ENCODE measurements at regions not wholly inside any gene's neighbourhood (a gene's known extent, or its start where the extent isn't known, plus 50 kb on each side); places are given as distances from the start of the nearest gene placed in this dataset.

DNA sequence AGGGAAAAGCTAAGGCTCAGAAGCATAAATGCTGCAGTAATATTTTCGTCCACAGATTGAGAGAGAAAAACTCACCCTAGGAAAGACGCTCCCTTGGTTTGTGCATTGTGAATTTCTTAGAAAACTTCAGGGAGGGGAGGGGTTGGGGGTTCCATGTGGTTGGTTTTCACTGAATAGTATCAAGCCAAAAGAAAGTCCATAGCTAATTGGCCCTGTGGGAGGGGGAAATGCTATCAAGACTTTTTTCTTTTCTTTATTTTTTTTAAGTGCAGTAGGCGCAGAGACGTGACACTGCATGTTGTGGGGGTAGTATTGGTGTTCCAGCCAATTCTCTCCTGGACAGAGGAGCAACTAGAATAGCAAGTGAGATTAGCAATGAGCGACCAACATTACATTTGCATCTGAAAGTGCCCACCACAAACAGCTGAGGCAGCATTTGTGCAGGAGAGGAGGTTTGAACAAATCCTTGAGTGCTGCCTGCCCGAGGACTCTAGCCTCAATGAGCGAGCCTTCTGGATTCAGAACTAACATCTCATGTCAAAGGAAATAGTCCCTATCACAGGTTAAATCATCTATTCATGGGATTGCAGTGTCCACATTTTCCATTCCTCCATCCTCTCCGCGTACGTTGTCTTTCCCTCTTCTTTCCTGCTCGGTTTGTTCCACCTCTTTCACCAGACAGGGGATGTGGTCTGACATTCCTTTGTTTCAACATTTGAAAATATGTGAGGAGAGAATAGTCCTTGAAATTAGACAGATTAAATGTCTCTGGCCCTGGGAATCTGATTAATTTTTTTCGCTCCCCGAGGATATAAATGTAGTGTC lies 118.0 kb upstream of the MARK1 start:
- DNase-seq: no peak

DNA sequence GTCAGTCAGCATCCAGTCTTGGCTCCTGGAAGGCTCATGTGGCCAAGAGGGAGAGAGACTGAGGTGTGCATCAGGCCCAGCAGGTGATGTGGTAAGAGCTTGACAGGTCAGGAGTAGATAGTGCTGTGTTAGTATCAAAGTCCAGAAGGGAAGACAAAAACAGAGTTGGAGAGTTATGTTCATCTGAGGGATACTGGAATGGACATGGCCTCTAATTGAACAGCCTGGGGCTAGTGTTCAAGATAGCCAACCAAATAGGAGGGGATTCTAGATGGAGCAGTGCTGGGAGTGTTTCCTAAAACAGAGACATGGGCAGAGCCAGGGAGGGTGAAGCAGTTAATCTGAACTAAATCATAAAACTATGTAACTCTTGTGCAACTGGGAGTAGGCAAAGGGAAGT lies 120.7 kb upstream of the MARK1 start:
- no peak for DNase-seq

DNA sequence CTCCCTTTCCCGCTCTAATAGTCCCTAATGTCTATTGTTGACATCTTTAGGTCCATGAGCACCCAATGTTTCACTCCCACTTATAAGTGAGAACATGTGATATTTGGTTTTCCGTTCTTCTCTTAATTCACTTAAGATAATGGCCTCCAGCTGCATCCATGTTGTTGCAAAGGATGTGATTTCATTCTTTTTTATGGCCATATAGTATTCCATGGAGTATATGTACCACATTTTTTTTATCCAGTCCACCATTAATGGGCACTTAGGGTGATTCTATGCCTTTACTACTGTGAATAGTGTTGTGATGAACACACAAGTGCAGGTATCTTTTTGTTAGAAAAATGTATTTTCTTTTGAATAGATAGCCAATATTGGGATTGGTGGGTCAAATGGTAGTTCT lies 126.0 kb upstream of the RAB3GAP2 start:
- DNase-seq: no peak

DNA sequence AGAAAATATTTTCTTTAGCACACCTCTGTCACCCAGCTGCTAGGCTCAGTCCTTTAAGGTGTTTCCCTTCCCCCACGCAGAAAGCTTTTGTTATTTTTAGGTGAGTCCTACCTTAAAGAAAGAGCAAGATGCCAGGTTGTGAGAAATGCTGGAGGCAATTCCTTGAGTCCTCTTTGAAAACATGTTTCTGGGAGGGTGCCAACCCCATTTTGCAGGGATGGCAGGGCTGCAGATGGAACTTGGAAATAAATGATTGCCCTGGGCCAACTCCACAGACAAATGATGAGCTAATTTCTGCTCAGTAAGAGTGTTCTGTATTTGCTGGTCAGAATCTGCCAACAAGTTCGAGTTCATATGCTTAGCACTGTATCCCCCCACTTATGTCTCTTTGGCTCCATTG lies 119.2 kb upstream of the RAB3GAP2 start:
- DNase-seq: no peak

DNA sequence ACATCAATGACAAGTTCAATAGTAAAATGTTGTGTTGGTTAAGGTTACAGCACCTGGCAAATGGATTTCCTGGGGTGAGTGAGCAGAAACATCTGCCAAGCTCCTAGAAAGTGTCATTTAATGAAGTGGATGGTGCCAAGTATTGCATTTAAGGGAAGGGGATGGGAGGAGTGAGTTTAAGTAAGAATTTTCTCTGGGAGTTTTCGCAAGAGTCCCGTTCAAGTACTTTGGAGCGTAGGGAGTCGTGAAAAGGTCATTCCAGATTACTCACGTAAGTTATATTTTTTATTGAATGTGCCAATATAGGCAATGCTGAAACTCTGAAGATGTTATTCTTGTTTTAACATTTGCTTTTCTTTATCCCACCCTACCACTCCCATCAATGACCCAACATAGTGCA lies 117.4 kb upstream of the RAB3GAP2 start:
- DNase-seq: no peak

DNA sequence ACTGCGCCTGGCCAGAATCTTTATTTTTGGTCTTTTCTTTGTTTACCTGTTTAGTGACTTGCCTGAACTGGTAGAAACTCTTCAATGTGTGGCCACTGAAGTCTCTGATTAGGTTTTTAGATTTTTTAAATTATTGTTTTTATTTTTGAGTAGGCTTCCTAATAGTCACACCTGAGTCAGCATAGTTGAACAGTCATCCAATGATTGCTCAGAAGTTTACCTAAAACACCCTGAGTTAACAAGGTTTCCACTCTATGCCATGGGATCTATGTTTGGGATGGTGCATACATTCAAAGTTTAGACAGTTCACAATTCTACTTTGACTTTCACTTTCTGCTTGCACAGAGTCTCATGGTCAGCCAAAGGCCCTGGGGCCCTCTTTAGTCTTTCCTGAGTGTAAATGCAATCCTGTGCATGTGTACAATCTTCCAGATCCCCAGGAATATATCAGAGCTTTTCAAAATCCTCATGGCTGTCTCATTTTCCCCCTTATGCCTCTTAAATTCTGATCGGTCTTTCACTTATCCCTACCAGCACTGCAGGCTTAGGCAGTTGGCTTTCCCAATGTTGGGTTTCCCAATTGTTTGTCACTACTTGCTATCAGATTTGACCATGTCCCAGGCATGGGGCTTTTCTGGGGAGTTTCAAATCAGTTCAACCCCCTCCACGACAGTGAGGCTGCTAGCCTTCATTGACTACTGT lies 114.4 kb upstream of the RAB3GAP2 start:
- no peak for DNase-seq

DNA sequence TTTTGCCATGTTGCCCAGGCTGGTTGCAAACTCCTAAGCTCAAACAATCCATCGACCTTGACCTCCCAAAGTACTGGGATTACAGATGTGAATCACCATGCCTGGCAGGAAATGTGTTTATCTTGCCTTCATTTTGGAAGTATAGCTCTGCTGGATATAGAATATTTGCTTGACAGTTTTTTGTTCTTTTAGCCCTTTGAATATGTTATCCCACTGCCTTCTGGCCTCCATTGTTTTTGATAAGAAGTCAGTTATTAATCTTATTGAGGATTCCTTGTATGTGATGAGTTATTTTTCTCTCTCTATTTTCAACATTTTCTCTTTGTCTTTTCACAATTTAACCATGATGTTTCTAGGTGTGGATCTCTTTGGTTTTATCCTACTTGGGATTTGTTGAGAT lies 112.9 kb upstream of the RAB3GAP2 start:
- no peak for DNase-seq

DNA sequence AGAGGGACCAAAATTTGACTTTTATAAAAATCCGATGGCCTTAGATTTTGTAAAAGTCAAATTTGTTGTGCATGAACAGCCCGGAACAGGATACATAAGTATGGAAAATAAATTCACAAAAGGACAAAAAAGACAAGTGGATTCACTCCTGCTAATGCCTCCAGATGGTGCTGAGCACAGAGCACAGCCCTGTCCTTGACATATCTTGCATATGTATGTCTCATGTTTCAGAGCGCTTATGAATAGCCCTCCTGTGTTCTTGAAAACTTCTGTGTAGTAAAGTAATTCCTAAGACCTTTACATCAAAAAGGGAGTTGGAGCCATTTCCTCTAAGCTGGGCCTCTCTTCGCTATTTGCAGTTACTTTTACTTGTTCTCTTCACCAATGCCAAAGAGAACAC lies 110.7 kb upstream of the RAB3GAP2 start:
- DNase-seq: no peak

DNA sequence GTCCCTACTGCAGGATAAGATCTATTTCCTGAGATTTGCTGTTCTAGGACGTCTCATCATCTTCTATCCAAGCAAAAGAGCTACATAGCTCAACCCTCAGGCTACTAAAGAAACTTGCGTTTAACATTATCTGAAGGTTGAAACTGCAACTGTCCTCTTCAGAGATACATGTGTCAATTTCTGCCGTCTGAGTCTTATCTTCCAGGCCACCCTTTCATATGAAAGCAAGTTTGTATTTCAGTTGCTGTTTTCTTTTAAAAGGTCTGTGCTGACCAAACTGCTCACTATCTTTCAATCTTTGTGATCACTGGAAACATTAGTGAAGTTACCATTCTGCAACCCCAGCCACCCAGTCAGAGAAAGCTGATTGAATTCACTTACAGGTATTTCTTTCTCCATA lies 108.6 kb upstream of the RAB3GAP2 start:
- DNase-seq: no peak

DNA sequence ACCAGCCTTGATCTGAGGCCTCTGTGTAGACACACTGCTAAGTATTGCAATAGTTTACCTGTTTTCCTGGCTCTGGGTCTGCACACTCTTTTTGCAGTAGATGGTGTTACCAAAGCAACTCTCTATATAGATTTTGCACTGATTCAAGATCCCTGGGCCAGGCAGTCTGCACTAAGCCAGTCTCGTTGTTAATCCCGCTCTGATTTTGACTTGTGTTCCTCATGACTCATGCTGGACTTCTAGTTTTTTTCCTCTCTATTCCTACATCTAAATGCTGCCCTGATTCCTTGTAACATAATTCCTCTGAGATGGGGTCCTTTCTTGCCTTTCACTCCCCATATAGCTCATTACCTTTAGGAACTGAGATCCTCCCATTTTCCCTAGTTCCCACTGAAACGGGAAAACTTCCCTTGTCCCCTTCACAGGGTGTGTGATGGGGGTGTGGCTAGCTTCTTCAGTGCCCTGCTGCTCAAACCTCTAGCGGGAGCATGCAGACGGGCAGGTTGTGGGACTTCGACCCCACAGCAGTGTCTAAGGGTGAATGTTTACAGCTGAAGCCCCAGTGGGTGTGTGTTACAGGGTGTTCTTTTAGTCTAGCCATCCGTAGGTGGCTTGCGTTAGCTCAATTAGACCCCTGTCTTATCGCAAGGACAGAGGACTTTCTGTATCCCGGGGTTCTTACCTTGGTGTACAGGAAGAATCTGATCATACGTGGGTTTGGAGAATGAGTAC lies 106.5 kb upstream of the RAB3GAP2 start:
- DNase-seq: no peak

DNA sequence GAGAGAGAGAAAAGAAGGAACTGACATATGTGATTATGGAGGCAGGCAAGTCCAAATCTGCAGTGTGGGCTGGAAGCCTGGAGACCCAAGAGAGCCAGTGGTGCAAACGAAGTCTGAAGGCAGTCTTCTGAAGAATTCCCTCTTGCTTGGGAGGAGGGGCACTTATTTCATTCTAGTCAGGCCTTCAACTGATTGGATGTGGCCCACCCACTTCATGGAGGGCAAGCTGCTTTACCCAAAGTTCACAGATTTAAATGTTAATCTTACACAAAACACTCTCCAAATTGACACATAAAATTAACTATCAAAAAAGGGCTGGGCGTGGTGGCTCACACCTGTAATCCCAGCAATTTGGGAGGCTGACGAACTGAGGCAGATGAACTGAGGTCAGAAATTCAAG lies 103.5 kb upstream of the RAB3GAP2 start:
- no peak for DNase-seq

DNA sequence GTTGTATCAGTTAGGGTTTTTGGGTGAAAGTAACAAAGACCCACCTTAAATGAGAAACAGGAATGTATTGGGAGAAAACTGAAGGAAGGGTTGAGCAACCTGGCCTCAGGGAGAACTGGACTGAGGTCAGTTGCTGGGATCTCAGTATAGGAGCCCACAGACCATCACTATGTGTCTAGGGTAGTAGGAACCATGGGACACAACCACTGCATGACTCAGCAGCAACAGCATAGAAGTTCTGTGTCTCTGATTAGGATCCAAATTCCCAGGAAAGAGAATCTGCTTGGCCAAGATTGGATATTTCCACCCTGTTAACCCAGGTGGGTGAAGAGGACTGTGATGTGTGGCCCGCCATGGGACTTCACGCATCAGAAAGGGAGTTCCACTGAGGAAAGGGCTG lies 102.2 kb upstream of the RAB3GAP2 start:
- no peak for DNase-seq

DNA sequence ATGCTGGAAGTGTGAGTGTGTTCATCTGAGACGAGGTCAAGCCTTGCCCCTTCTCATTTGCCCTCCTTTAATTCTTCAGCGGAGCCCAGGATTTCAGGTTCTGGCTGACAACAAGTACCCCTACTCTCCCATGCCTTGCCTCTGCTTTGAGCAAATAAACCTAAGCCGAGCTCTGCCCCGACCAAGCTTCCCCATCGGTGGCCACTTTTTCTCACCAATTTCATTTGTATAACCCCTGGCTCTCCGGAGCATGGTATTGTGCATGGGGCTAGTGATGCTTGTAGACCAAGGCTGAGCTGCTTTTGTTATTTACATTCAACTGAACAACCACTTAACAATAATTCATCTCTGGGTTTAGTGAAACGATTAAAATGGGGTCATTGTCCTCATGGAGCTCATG lies 100.2 kb upstream of the RAB3GAP2 start:
- DNase-seq: no peak

DNA sequence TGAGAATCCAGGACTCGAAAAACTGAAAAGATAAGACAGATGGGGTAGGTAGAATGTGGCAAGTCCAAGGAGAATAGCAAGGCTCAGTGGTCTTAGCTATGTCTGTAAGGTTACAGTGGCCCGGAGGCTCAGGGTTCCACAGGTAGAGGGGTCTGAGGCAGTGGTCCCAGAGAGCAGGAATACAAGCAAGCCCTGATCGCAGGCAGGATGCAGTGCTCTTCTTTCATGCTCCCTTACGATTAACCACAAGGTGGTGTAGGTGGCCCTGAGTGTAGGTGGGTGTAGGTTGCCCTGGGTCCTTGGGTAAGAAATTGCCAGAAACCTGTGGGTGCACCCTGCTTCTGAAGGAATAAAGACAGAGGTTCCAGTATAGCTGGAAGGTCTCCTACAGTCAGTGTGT lies 99.1 kb upstream of the RAB3GAP2 start:
- no peak for DNase-seq

DNA sequence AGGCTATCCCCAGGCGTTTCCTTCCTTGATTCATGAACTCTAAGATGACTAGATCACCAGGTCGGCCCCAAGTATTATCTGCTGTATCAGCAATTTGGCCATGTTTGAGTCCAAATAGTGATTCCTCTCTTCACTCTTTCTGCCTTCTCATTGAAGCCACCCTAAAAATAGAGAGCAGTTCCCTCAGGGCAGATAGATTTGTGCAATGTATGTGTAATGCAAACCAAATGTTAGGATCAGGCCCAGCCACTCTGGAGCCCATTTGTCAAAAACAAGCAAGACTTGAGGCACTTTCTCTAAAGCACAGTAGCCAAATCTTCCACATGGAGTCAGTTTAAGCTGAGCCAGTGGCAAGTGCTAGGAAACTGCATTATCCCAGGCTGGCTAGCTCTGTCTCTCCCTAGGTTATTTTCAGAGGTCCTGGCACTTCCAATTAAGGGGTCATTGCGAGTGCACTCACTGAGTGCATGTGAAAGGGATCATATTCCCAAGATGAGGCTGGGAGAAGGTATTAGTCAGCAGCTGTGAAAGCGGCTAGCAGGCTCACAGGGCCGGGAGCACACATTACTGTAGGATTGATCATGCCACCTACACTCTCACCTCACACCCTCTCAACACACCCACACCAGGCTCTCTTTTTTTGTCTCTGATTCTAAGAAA lies 97.9 kb upstream of the RAB3GAP2 start:
- DNase-seq: no peak

DNA sequence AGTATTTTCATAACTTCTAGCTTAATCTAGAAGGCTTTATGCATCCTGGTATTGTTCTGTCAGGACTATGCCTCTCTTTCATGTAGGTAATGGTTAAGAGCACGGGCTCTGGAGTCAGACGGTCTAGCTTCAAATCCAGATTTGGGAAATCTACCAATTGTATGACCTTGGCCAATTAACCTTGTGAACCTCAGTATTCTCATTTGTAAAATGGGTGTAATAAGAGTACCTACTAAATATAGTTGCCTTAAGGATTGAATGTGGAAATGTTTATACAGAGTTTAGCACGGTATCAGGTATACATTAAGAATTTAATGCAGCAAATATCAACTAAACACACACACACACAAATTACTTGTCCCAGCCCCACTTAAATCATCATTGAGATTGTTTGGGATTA lies 97.3 kb upstream of the RAB3GAP2 start:
- DNase-seq: no peak

DNA sequence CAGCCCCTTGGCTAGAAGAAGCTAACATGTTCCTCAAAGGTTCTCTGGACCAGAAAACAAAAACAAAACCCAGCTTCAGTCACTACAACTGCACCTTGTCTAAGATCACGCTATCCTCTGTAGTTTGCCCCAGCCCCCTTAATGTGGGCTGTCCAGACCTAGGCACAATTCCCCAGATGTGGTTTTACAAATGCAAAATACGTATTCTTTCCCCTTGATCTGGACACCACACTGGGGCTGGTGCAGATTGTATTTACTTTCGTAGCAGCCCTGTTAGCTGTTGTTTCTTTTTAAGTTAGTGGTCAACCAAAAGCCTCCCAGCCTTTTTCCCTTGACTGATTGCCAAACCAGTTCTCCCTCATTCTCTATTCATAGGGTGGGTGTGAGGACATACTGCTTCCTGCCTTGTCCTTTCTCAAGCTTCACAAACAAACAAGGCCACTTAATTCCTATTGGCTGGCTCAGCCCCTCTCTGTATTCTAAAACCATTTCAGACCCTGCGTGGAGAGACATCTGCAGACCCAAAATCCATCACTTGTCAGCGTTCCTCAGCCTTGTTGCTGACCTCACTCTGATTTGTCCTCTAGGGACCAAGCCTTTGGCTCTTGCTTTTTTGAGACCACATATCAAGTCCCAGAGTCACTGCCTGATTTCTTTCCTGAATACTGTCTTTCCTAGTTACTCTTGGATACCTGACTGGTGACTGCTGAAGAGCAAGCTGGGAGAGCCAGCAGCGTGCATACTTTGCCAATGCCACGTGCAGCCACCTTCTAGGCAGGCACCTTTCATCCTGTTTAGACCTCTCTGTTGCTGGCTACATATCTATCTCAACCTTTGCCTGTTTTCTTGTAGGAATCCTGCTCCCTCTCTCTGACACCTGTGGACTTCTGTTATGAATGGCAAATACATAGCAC lies 96.4 kb upstream of the RAB3GAP2 start:
- DNase-seq: no peak

DNA sequence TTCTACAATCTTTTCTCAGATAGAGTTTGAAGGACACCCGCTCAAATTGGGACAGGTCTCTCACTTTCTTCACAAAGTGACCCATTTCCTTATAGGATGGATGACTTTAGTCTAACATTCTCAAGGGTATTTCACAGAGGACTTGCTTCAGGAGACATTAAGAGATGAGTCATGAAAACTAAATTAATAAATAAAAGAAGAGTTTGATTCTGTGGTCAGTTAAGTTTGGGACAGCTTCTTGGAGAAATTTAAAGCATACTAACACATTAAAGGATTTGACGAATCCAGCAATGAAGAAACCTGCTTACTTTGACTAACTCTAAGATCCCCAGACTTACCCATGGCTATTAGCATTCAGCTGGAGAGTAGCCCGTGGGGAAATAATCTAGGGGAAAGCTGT lies 95.6 kb upstream of the RAB3GAP2 start:
- DNase-seq: no peak

DNA sequence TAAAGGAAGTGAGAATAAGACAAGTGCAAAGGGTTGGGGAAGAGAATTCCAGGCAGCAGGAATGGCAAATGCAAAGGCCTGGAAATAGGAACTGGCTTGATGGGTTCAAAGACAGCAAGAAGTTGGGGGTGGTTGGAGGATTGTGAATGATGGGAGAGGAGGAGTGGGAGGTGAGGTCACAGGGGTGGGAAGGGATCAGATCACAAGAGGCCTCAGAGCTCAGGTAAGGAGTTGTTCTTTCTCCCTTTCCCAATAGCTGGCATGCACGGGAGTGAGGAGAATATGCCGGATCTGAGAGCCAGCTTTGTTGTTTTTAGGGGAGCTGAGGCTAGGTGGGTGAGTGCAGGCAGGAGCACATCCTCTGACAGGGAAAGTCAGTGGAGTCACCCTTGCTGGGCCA lies 94.0 kb upstream of the RAB3GAP2 start:
- no peak for DNase-seq

DNA sequence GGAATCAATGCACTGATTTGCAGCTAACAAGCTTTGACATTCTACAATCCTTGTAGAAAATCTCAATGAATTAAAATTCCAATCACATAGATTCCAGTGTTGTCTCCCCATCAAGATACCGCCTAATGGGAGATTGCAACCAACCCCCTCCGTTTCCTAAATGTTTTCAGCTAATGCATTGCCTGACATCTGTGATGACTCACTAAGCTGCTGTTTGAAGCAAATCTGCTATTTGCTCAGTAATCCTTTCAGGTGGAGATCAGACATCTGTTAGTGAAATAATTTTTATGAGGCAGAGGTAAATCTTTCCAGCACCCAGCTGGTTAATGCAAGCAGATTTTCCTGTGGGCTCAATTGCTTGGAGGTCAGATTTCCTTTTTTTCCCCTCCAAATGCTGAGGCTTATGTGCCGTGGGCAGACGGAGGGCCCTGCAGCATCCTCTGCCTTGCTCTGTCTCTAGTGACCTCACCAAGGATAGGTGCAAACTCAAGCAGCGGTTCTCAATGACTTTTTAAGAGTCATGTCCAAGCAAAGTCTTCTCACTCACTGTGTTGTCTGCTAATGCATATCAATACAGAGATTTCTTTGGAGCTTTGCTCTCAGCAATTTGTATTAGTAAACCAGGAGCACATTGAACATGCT lies 91.1 kb upstream of the RAB3GAP2 start:
- DNase-seq: no peak

DNA sequence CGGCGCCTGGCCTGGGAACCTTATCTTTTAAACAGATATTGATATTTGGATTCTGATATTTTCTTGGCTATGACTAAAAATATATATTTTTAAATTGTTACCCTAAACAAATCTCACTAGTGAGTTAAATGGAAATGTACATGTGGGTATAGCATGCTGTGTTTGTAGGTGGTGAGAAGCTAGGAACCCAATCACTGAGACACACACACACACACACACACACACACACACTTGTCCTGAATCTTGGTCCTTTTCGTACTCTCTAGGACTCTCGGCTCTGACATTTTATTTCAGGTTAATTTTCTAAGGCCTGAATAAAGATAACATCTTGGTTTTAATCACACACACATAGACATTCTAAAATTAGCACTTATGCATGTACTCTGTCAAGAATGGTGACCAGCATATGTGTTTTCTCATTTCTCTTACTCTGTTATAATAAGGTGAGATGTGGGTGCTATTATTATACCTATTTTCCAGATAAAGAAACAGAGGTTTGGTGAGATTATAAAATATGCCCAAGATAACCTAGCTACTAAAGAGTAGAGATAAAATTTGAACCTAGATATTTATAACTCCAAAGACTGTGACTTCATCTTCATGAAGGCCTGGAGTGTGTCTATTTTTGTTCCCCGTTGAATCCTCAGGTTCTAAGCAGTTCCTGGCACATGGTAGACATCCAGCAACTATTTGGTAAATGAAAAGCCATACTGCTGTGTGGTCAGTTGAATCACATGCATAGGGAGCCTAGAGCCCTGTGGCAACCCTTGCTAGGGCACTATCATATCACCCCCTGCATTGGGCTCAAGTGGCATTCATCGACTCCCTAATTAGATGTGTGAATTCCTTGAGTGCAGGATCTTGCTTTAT lies 85.0 kb upstream of the RAB3GAP2 start:
- DNase-seq: no peak
